WTC11 (cell line): ENCODE measurements at regions not wholly inside any gene's neighbourhood (a gene's known extent, or its start where the extent isn't known, plus 50 kb on each side); places are given as distances from the start of the nearest gene placed in this dataset.

Source experiments
- ATAC-seq: fragments of 200-7000 bp; cut with Tn5 transposase; 2 replicates; pipeline ENCODE4 v1.10.0; 2021; ENCODE audit warnings: mild to moderate bottlenecking, moderate library complexity
- CTCF ChIA-PET: fragments of 300-600 bp; sonication (Branson Sonifier 250); formaldehyde crosslinking; loops from one replicate; lab custom pipeline; 2021; ENCODE audit warnings: antibody characterized with exemption; lab: Charles Lee
- POLR2A ChIA-PET: fragments of 350-600 bp; sonication (Branson Sonifier 250); formaldehyde crosslinking; loops from one replicate; lab custom pipeline; 2021; ENCODE audit warnings: antibody characterized with exemption; lab: Charles Lee
- DNase-seq: peaks from one replicate; pipeline ENCODE4 v3.0.0; 2021; ENCODE audit warnings: low spot score
- H3K27ac Mint-ChIP-seq: 2 replicates; pipeline ENCODE4 v1.8.0; 2021; ENCODE audit warnings: mixed read lengths
- H3K27me3 Mint-ChIP-seq: 2 replicates; pipeline ENCODE4 v1.8.0; 2021; ENCODE audit warnings: low read depth, mild to moderate bottlenecking, moderate library complexity, mixed read lengths
- H3K36me3 Mint-ChIP-seq: 2 replicates; pipeline ENCODE4 v1.8.0; 2021; ENCODE audit warnings: mixed read lengths
- H3K4me1 Mint-ChIP-seq: 2 replicates; pipeline ENCODE4 v1.8.0; 2022; ENCODE audit warnings: mixed read lengths
- H3K4me3 Mint-ChIP-seq: 2 replicates; pipeline ENCODE4 v1.8.0; 2021; ENCODE audit warnings: mild to moderate bottlenecking, moderate library complexity, mixed read lengths
- H3K9me3 Mint-ChIP-seq: 2 replicates; pipeline ENCODE4 v1.8.0; 2021; ENCODE audit warnings: mixed read lengths
- ATF1 ChIP-seq: sonication (generic); formaldehyde crosslinking; IDR thresholded peaks from 2 replicates; pipeline ENCODE4 v1.8.1; 2023; ENCODE audit warnings: mild to moderate bottlenecking, moderate library complexity, missing genetic modification reagents
- ATF3 ChIP-seq: sonication (generic); formaldehyde crosslinking; conservative IDR thresholded peaks from 2 replicates; pipeline ENCODE4 v1.8.1; 2022; ENCODE audit warnings: mild to moderate bottlenecking, missing genetic modification reagents
- ATF6 ChIP-seq: sonication (generic); formaldehyde crosslinking; IDR thresholded peaks from 2 replicates; pipeline ENCODE4 v1.8.1; 2023; ENCODE audit warnings: mild to moderate bottlenecking, missing genetic modification reagents
- CDX4 ChIP-seq: fragments of 250-450 bp; sonication (Bioruptor Pico); IDR thresholded peaks from 2 replicates; pipeline ENCODE4 v1.9.0; 2021; ENCODE audit warnings: moderate library complexity, mild to moderate bottlenecking, inconsistent platforms, borderline replicate concordance
- ELF4 ChIP-seq: sonication (generic); formaldehyde crosslinking; IDR thresholded peaks from 2 replicates; pipeline ENCODE4 v1.8.1; 2022; ENCODE audit warnings: low read depth, mild to moderate bottlenecking, moderate library complexity, missing genetic modification reagents
- ESRRA ChIP-seq: sonication (generic); formaldehyde crosslinking; IDR thresholded peaks from 2 replicates; pipeline ENCODE4 v1.8.1; 2022; ENCODE audit warnings: mild to moderate bottlenecking, missing genetic modification reagents, borderline replicate concordance
- FOXK1 ChIP-seq: sonication (generic); formaldehyde crosslinking; IDR thresholded peaks from 2 replicates; pipeline ENCODE4 v1.8.0; 2022; ENCODE audit warnings: mild to moderate bottlenecking, moderate library complexity, missing genetic modification reagents
- GABPB1 ChIP-seq: sonication (generic); formaldehyde crosslinking; IDR thresholded peaks from 2 replicates; pipeline ENCODE4 v1.8.1; 2023; ENCODE audit warnings: mild to moderate bottlenecking, missing genetic modification reagents
- NFATC4 ChIP-seq: fragments of 250-450 bp; sonication (Bioruptor Pico); IDR thresholded peaks from 2 replicates; pipeline ENCODE4 v1.9.0; 2021; ENCODE audit warnings: mild to moderate bottlenecking
- NFYB ChIP-seq: sonication (generic); formaldehyde crosslinking; conservative IDR thresholded peaks from 2 replicates; pipeline ENCODE4 v1.8.0; 2022; ENCODE audit warnings: low read depth, missing genetic modification reagents
- NR1H2 ChIP-seq: sonication (generic); formaldehyde crosslinking; IDR thresholded peaks from 2 replicates; pipeline ENCODE4 v1.9.0; 2021; ENCODE audit warnings: mild to moderate bottlenecking, moderate library complexity, missing genetic modification reagents
- NR3C1 ChIP-seq: sonication (generic); formaldehyde crosslinking; conservative IDR thresholded peaks from 2 replicates; pipeline ENCODE4 v1.8.1; 2023; ENCODE audit warnings: low read depth, mild to moderate bottlenecking, missing genetic modification reagents
- OVOL2 ChIP-seq: fragments of 250-450 bp; sonication (Bioruptor Pico); IDR thresholded peaks from 2 replicates; pipeline ENCODE4 v1.9.0; 2021; ENCODE audit warnings: mild to moderate bottlenecking, borderline replicate concordance
- PREB ChIP-seq: sonication (generic); formaldehyde crosslinking; IDR thresholded peaks from 2 replicates; pipeline ENCODE4 v1.8.1; 2022; ENCODE audit warnings: mild to moderate bottlenecking, missing genetic modification reagents, moderate library complexity, borderline replicate concordance
- PRRX2 ChIP-seq: fragments of 250-450 bp; sonication (Bioruptor Pico); IDR thresholded peaks from 2 replicates; pipeline ENCODE4 v1.8.0; 2021; ENCODE audit warnings: mild to moderate bottlenecking
- TCF7 ChIP-seq: sonication (generic); formaldehyde crosslinking; IDR thresholded peaks from 2 replicates; pipeline ENCODE4 v1.8.0; 2022; ENCODE audit warnings: mild to moderate bottlenecking, low read depth, missing genetic modification reagents, moderate library complexity
- TEAD1 ChIP-seq: sonication (generic); formaldehyde crosslinking; IDR thresholded peaks from 2 replicates; pipeline ENCODE4 v1.8.0; 2022; ENCODE audit warnings: mild to moderate bottlenecking, missing genetic modification reagents
- ZMAT4 ChIP-seq: fragments of 250-450 bp; sonication (Bioruptor Pico); IDR thresholded peaks from 2 replicates; pipeline ENCODE4 v1.9.0; 2021; ENCODE audit warnings: mild to moderate bottlenecking
- ZNF138 ChIP-seq: sonication (generic); formaldehyde crosslinking; conservative IDR thresholded peaks from 2 replicates; pipeline ENCODE4 v1.8.1; 2022; ENCODE audit warnings: mild to moderate bottlenecking, moderate library complexity, missing genetic modification reagents
- ZNF232 ChIP-seq: sonication (generic); formaldehyde crosslinking; IDR thresholded peaks from 2 replicates; pipeline ENCODE4 v1.8.0; 2022; ENCODE audit warnings: mild to moderate bottlenecking, missing genetic modification reagents
- ZNF263 ChIP-seq: sonication (generic); formaldehyde crosslinking; IDR thresholded peaks from 2 replicates; pipeline ENCODE4 v1.8.1; 2022; ENCODE audit warnings: low read depth, mild to moderate bottlenecking, moderate library complexity, missing genetic modification reagents
- ZNF317 ChIP-seq: sonication (generic); formaldehyde crosslinking; IDR thresholded peaks from 2 replicates; pipeline ENCODE4 v1.8.1; 2023; ENCODE audit warnings: low read depth, mild to moderate bottlenecking, moderate library complexity, missing genetic modification reagents, borderline replicate concordance
- ZNF396 ChIP-seq: fragments of 250-450 bp; sonication (Bioruptor Pico); IDR thresholded peaks from 2 replicates; pipeline ENCODE4 v1.8.0; 2021; ENCODE audit warnings: mild to moderate bottlenecking, moderate library complexity, borderline replicate concordance
- ZNF532 ChIP-seq: fragments of 250-450 bp; sonication (Bioruptor Pico); IDR thresholded peaks from 2 replicates; pipeline ENCODE4 v1.9.0; 2021; ENCODE audit warnings: mild to moderate bottlenecking, borderline replicate concordance

GRCh38 chr2:12304564-12305171, 412.1 kb upstream of the TRIB2 start:
- H3K27ac Mint-ChIP-seq, result no peak overlapping the region
- no peaks in the 10 kb centered on the region for H3K36me3 Mint-ChIP-seq
- peaks cover 16% of the 10 kb centered on the region for H3K4me1 Mint-ChIP-seq
- ChIA-PET CTCF (no interaction called here), POLR2A (no interaction called here)
- no peak for ATAC-seq
- H3K9me3 Mint-ChIP-seq, result peaks cover 7% of the 10 kb centered on the region
- no peaks in the 10 kb centered on the region for H3K27me3 Mint-ChIP-seq
- no peak overlapping the region for H3K4me3 Mint-ChIP-seq
- TF ChIP-seq NFYB (CRISPR knock-in tag) (no peak), NFATC4 (CRISPR knock-in tag) (no peak), ZNF138 (CRISPR knock-in tag) (no peak), ZNF532 (CRISPR knock-in tag) (no peak), NR1H2 (CRISPR knock-in tag) (no peak), ZNF396 (no peak), ATF1 (CRISPR knock-in tag) (no peak), ZNF317 (no peak), ZNF263 (CRISPR knock-in tag) (no peak), ATF3 (CRISPR knock-in tag) (no peak)
- TF ChIP-seq, all 79 proteins: peak for 0
- DNase-seq, result no peak

GRCh38 chr2:12305931-12306330, 410.8 kb upstream of the TRIB2 start:
- Mint-ChIP-seq H3K36me3 (no peaks in the 10 kb centered on the region), H3K27ac (no peak overlapping the region), H3K27me3 (no peaks in the 10 kb centered on the region), H3K9me3 (peaks cover 7% of the 10 kb centered on the region), H3K4me3 (no peak overlapping the region), H3K4me1 (peaks cover 16% of the 10 kb centered on the region)
- ChIA-PET POLR2A (no interaction called here), CTCF (no interaction called here)
- DNase-seq (no peak), ATAC-seq (no peak)
- TF ChIP-seq ESRRA (CRISPR knock-in tag) (no peak), TEAD1 (CRISPR knock-in tag) (no peak), OVOL2 (CRISPR knock-in tag) (no peak), ATF6 (no peak), CDX4 (CRISPR knock-in tag) (no peak), NR3C1 (no peak)

GRCh38 chr2:12310399-12310798, 406.3 kb upstream of the TRIB2 start:
- ATAC-seq (no peak), DNase-seq (no peak)
- no peaks in the 10 kb centered on the region for H3K27me3 Mint-ChIP-seq
- POLR2A ChIA-PET, result no interaction called here
- H3K27ac Mint-ChIP-seq, result no peak overlapping the region
- CTCF ChIA-PET, result interaction anchor here (0.6 kb wide), 1 partner anchor 121 kb away, joined by 3 read pairs; no protein-coding TSS in a partner anchor
- peaks cover 7% of the 10 kb centered on the region for H3K9me3 Mint-ChIP-seq
- H3K36me3 Mint-ChIP-seq, result no peaks in the 10 kb centered on the region
- H3K4me1 Mint-ChIP-seq, result peaks cover 31% of the 10 kb centered on the region
- no peak overlapping the region for H3K4me3 Mint-ChIP-seq
- TF ChIP-seq ZMAT4 (CRISPR knock-in tag), result no peak
- TF ChIP-seq PREB (CRISPR knock-in tag), result no peak
- TF ChIP-seq NR1H2 (CRISPR knock-in tag), result no peak
- TF ChIP-seq GABPB1, result no peak
- TF ChIP-seq ZNF232 (CRISPR knock-in tag), result no peak
- TF ChIP-seq PRRX2, result no peak
- TF ChIP-seq TCF7 (CRISPR knock-in tag), result no peak
- no peak for TF ChIP-seq FOXK1
- TF ChIP-seq ELF4 (CRISPR knock-in tag), result no peak
- TF ChIP-seq NFATC4 (CRISPR knock-in tag), result no peak
